PC-3 (cell line): ENCODE measurements at regions not wholly inside any gene's neighbourhood (a gene's known extent, or its start where the extent isn't known, plus 50 kb on each side); places are given as distances from the start of the nearest gene placed in this dataset.

Source experiments
- ATAC-seq: fragments of 200-7000 bp; cut with Tn5 transposase; 2 replicates; pipeline ENCODE4 v1.9.1; 2020; ENCODE audit warnings: mild to moderate bottlenecking, moderate library complexity
- BruUV-seq: library from RNA; stranded (reverse); fragments of 400-500 nt; replicated peaks from 2 replicates; lab custom pipeline; 2021; lab: Mats Ljungman, UMichigan
- CTCF ChIA-PET: fragments of 300-600 bp; sonication (Branson Sonifier 250); formaldehyde crosslinking; loops from one replicate; lab custom pipeline; 2022; ENCODE audit warnings: antibody characterized with exemption; lab: Charles Lee
- POLR2A ChIA-PET: fragments of 300-600 bp; sonication (Branson Sonifier 250); formaldehyde crosslinking; loops from one replicate; lab custom pipeline; 2022; ENCODE audit warnings: antibody characterized with exemption; ENCODE audit not compliant: unreplicated experiment; lab: Charles Lee
- DNase-seq: peaks from one replicate; pipeline ENCODE4 v3.0.0-alpha.2; 2015
- H2AFZ ChIP-seq: fragments of 300-600 bp; sonication (generic); 2 replicates; pipeline ENCODE4 v1.6.0; 2016; ENCODE audit warnings: antibody characterized with exemption, low read length
- H3F3A ChIP-seq: fragments of 300-600 bp; sonication (generic); one replicate; pipeline ENCODE4 v1.6.0; 2017; ENCODE audit warnings: antibody characterized with exemption, low read length, control low read depth, mild to moderate bottlenecking; ENCODE audit not compliant: unreplicated experiment
- H3K27ac ChIP-seq: fragments of 300-600 bp; sonication (generic); 2 replicates; pipeline ENCODE4 v1.5.1; 2016; ENCODE audit warnings: mild to moderate bottlenecking, low read length
- H3K27me3 ChIP-seq: fragments of 300-600 bp; sonication (generic); 2 replicates; pipeline ENCODE4 v1.6.1; 2016; ENCODE audit warnings: low read length, mixed read lengths
- H3K36me3 ChIP-seq: fragments of 300-600 bp; sonication (generic); 2 replicates; pipeline ENCODE4 v1.6.1; 2016; ENCODE audit warnings: low read depth, mixed run types, low read length, mixed read lengths
- H3K4me1 ChIP-seq: fragments of 300-600 bp; sonication (generic); 2 replicates; pipeline ENCODE4 v1.5.1; 2016; ENCODE audit warnings: low read length; ENCODE audit not compliant: insufficient read depth
- H3K4me2 ChIP-seq: fragments of 300-600 bp; sonication (generic); 2 replicates; pipeline ENCODE4 v1.6.0; 2016; ENCODE audit warnings: low read length
- H3K4me3 ChIP-seq: fragments of 300-600 bp; sonication (generic); 2 replicates; pipeline ENCODE4 v1.5.1; 2016; ENCODE audit warnings: mild to moderate bottlenecking, low read length, mixed read lengths
- H3K79me2 ChIP-seq: fragments of 300-600 bp; sonication (generic); 2 replicates; pipeline ENCODE4 v1.6.1; 2017; ENCODE audit warnings: low read length, mixed read lengths
- H3K9ac ChIP-seq: fragments of 300-600 bp; sonication (generic); 2 replicates; pipeline ENCODE4 v1.6.0; 2016; ENCODE audit warnings: mild to moderate bottlenecking, low read length
- H3K9me2 ChIP-seq: fragments of 300-600 bp; sonication (generic); replicated peaks from 2 replicates; pipeline ENCODE4 v1.6.1; 2016; ENCODE audit warnings: mixed run types, low read length, mixed read lengths
- H3K9me3 ChIP-seq: fragments of 300-600 bp; sonication (generic); 2 replicates; pipeline ENCODE4 v1.6.1; 2016; ENCODE audit warnings: low read length, mixed read lengths
- H4K20me1 ChIP-seq: fragments of 300-600 bp; sonication (generic); 2 replicates; pipeline ENCODE4 v1.6.1; 2016; ENCODE audit warnings: low read length, mixed read lengths
- EZH2 ChIP-seq: fragments of 300-600 bp; sonication (generic); IDR thresholded peaks from one replicate; pipeline ENCODE4 v1.6.1; 2017; ENCODE audit warnings: antibody characterized with exemption, mild to moderate bottlenecking, low read length; ENCODE audit not compliant: unreplicated experiment
- EZH2phosphoT487 ChIP-seq: fragments of 300-600 bp; sonication (generic); IDR thresholded peaks from 2 replicates; pipeline ENCODE4 v1.6.1; 2018; ENCODE audit warnings: mild to moderate bottlenecking, antibody characterized with exemption, low read length, borderline replicate concordance
- intact Hi-C: fragments of 100-400 bp; cut with micrococcal nuclease; formaldehyde crosslinking; loops from 2 replicates; pipeline ENCODE4 v1.9.0; 2023
- TF ChIP-seq, protein P1 (sequence below): fragments of 300-600 bp; sonication (generic); conservative IDR thresholded peaks from 2 replicates; pipeline ENCODE4 v1.5.1; 2017; ENCODE audit warnings: antibody characterized with exemption, low read depth, mild to moderate bottlenecking, low read length

DNA sequence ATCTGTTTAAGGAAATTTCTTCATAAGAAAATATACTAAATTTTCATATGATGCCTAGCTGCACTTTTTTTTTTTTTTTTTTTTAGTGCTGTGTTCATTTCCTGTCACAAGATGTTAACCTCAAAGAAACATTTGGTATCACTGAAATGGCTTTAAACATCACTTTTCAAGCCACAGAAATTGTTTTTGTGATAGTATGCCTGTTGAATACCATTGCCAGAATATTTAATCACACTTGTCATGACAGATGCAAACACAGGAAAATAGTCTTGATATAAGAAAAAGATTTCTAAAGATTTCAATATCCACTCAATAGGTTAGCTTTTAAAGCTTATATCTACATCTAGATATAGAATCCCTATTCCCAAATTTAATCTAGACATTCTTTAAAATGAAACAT, 608.5 kb upstream of the AGTR1 start:
- no peaks in the 10 kb centered on the region for H3F3A ChIP-seq
- H3K9me3 ChIP-seq: no peaks in the 10 kb centered on the region
- no peak overlapping the region for H3K4me3 ChIP-seq
- DNase-seq (no peak), ATAC-seq (no peak)
- H3K27me3 ChIP-seq: 0 out of 2 replicates have a peak, but pooled peaks cover 3% of the 10 kb centered on the region
- H3K36me3 ChIP-seq: no peaks in the 10 kb centered on the region
- H2AFZ ChIP-seq: no peak overlapping the region
- H3K79me2 ChIP-seq: no peaks in the 10 kb centered on the region
- no peak overlapping the region for H3K4me2 ChIP-seq
- intact Hi-C loops: no loop called here
- ChIA-PET POLR2A (no interaction called here), CTCF (interaction anchor here (0.6 to 0.7 kb wide), 2 partner anchors 207 to 356 kb away, joined by 3 to 10 read pairs; no protein-coding TSS in a partner anchor)
- H3K9me2 ChIP-seq: no peaks in the 10 kb centered on the region
- TF ChIP-seq EZH2phosphoT487: no peak
- no peaks in the 10 kb centered on the region for H4K20me1 ChIP-seq
- no peak overlapping the region for H3K27ac ChIP-seq
- no peaks in the 10 kb centered on the region for H3K4me1 ChIP-seq
- no TSS peak for BruUV-seq
- no peak overlapping the region for H3K9ac ChIP-seq

DNA sequence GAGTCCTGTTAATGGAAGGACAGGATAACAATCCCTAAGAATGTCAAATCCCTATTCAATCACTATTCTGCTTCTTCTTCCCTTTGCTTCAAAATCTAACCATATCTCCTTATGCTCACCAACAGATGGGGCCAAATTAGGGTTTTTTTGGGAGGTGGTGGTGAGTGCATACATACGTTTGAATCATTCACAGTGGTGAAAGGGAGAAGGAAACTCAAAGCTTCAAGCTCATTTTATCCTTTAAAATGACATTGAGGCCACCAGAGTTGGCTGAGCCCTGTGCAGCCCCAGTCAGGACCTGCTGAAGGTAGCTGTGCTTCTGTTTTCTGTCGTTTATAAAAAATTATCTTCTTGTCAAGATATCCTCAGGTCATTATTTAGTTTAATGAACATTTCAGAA, 607.5 kb upstream of the AGTR1 start:
- Histone ChIP-seq H3K4me2 (no peak overlapping the region), H4K20me1 (no peaks in the 10 kb centered on the region), H3K4me3 (no peak overlapping the region), H3K9ac (no peak overlapping the region), H3K36me3 (no peaks in the 10 kb centered on the region), H3K27me3 (no peaks in the 10 kb centered on the region), H3K9me3 (no peaks in the 10 kb centered on the region), H2AFZ (no peak overlapping the region), H3K4me1 (no peaks in the 10 kb centered on the region), H3F3A (no peaks in the 10 kb centered on the region), H3K79me2 (no peaks in the 10 kb centered on the region), H3K27ac (no peak overlapping the region), H3K9me2 (no peaks in the 10 kb centered on the region)
- BruUV-seq: no TSS peak
- ATAC-seq (no peak), DNase-seq (no peak)
- POLR2A ChIA-PET: no interaction called here
- TF ChIP-seq EZH2 (no peak), EZH2phosphoT487 (no peak)
- TF ChIP-seq, protein P1, sequence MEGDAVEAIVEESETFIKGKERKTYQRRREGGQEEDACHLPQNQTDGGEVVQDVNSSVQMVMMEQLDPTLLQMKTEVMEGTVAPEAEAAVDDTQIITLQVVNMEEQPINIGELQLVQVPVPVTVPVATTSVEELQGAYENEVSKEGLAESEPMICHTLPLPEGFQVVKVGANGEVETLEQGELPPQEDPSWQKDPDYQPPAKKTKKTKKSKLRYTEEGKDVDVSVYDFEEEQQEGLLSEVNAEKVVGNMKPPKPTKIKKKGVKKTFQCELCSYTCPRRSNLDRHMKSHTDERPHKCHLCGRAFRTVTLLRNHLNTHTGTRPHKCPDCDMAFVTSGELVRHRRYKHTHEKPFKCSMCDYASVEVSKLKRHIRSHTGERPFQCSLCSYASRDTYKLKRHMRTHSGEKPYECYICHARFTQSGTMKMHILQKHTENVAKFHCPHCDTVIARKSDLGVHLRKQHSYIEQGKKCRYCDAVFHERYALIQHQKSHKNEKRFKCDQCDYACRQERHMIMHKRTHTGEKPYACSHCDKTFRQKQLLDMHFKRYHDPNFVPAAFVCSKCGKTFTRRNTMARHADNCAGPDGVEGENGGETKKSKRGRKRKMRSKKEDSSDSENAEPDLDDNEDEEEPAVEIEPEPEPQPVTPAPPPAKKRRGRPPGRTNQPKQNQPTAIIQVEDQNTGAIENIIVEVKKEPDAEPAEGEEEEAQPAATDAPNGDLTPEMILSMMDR: no peak
- intact Hi-C loops: no loop called here
- CTCF ChIA-PET: no interaction called here

DNA sequence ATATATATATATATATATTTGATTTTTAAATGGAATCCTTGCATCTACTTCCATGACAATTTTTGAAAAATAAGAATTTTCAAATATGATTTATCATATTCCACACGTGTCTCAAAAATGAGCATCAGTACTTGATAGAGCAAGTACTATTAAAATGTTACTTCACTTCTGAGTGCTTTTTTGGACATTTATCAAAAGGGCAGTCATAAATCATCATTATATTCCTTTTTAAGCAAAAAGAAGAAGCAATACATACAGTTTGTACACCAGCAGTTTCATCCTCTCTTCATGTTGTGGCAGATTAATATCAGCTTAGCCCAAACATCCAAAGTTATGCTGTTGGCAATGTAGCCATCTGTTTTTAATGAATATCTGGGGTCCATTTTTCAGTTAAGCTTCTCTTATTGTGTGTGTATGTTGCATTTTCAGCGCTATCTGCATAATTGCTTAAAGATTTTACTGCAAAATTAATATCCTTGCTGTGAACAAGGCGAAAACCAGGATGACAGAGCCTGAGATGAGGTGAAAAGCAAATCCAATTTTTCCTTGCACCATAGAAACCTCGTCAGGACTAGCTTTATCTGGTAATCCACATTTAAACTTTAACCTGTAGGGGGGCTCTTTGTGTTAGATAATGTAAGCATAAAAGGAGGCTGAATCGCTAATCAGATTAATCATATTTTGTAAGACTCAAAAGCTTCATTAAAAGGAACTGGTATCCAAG, 604.9 kb upstream of the AGTR1 start:
- ChIA-PET POLR2A (no interaction called here), CTCF (no interaction called here)
- no TSS peak for BruUV-seq
- no peak overlapping the region for H3K9ac ChIP-seq
- no peaks in the 10 kb centered on the region for H3K79me2 ChIP-seq
- TF ChIP-seq EZH2phosphoT487: no peak
- TF ChIP-seq, protein P1: no peak
- TF ChIP-seq EZH2: no peak
- intact Hi-C loops: no loop called here
- no peak for DNase-seq
- no peaks in the 10 kb centered on the region for H4K20me1 ChIP-seq
- H3K9me2 ChIP-seq: no peaks in the 10 kb centered on the region
- no peaks in the 10 kb centered on the region for H3K9me3 ChIP-seq
- H2AFZ ChIP-seq: no peak overlapping the region
- no peak for ATAC-seq
- no peak overlapping the region for H3K4me2 ChIP-seq
- H3K4me3 ChIP-seq: no peak overlapping the region
- no peak overlapping the region for H3K27ac ChIP-seq
- H3K4me1 ChIP-seq: no peaks in the 10 kb centered on the region
- H3F3A ChIP-seq: no peaks in the 10 kb centered on the region
- no peaks in the 10 kb centered on the region for H3K27me3 ChIP-seq
- H3K36me3 ChIP-seq: no peaks in the 10 kb centered on the region
